Activated CD8-positive, alpha-beta memory T cell treated with anti-CD3 and anti-CD28 coated beads, Interleukin-2, amount 50 U/mL, for 24 hours (primary cell): ENCODE measurements at regions not wholly inside any gene's neighbourhood (a gene's known extent, or its start where the extent isn't known, plus 50 kb on each side); places are given as distances from the start of the nearest gene placed in this dataset.
"Not testable (repeated sequence)": the region's sequence is repeated elsewhere in the genome, so short reads cannot be mapped to it uniquely, and the experiment has no call there.

Source experiments
- DNase-seq: peaks from one replicate; pipeline ENCODE4 v3.0.0-alpha.2; 2020; ENCODE audit errors: extremely low read depth

GRCh38 chr6:21918666-21919065 is 325.1 kb downstream of the SOX4 start:
- DNase-seq: no peak

GRCh38 chr6:21922086-21922485 is 328.5 kb downstream of the SOX4 start:
- DNase-seq: no peak

DNA sequence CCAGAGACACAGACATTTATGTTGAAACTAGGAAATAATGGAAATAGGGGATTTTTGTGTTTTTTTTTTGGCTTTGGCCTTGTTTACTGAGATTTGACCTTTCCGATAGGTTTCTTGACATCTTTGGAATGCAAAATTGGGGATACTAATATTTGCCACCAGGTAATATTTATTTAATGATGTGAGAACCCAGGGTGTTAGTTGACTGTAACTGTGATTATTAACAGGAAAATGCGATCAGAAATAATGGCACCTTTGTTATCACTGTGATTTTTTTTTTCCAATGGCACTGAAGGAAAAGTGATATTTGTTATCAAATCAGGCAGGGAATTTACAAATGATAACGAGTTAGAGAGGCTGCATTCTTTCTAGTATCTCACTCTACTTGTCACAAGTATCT is 330.5 kb downstream of the SOX4 start:
- no peak for DNase-seq

- no peak for DNase-seq
These were observed 335.3 kb downstream of the SOX4 start for GRCh38 chr6:21928827-21929226.

- DNase-seq: no peak
These were observed 338.2 kb downstream of the SOX4 start for GRCh38 chr6:21931641-21932335.

DNA sequence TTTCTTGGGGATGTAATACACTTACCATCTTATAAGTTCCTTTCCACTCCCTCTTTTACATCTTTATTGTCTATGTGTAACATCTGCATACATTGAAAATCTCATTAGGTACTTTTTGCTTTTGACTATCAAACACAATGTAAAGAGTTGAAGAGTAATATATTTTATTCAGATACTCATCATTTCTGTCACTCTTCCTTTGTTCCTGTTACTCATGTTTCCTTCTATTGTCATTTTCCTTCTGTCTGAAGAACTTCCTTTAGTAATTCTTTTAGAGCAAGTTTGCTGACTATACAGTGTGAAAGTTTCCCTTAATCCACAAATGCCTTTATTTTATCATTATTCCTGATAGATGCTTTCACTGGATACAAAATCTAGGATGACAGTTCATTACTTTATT is 339.8 kb downstream of the SOX4 start:
- DNase-seq: no peak

- DNase-seq: no peak
These were observed 341.6 kb downstream of the SOX4 start for GRCh38 chr6:21935142-21935541.

DNA sequence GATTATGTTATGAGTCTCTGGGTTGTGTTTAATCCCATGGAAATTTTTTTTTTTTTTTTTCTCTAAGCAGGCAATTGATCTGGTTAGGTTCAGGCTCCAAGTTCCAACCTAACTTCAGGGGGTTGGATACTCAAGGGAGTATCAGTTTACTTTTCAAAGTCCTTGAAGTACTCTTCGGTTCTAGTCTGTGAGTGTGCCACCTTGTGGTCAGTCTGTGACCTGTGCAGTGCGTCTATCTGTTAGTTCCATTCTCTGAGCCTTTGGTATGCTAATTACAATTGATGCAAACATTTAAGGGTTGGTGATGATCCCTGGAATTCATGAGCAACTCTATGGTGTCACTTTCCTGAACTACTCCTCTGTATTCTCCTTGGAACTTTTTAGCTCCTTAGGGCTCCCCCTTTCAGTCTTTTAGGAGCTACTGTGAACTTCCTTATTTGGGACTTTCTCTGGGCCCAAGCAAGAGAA is 342.0 kb downstream of the SOX4 start:
- DNase-seq: no peak

DNA sequence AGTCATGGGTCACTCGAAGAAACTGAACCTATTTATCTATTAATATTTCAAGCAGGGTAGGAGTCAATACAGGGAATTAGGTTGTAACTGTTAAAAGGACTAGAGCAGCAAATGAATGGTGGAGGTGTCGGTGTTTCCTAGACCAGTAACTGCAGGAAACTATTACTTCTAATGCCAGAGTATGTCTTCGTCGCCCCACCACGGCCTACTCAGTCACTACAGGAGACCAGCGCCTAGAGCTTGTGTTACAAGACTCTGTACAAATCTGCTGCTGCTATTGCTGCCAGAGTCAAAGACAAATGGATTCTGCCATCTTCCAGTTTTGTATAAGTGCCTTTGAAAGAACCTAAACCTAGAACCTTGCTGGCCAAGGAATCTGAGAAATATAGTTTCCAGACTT is 343.9 kb downstream of the SOX4 start:
- no peak for DNase-seq

GRCh38 chr6:21939066-21939465 is 345.5 kb downstream of the SOX4 start:
- DNase-seq: not testable (repeated sequence)

DNA sequence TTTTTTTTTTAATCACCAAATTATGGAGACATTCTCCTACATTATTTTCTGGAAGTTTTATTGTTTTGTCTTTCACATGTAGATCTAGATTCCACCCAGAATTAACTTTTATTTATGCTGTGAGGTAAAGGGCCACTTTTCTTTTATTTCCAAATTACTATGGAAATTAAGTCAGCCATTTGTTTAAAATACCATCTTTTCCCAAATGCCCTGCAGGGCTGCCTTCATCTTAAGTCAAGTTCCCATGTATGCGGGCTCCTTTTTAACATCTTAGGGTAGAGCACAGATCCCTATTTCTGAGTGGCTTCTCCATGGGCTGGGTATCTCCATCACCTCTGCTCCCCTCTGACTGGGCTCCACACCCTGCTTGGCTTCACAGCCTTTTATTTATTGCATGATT is 348.4 kb downstream of the SOX4 start:
- DNase-seq: no peak

DNA sequence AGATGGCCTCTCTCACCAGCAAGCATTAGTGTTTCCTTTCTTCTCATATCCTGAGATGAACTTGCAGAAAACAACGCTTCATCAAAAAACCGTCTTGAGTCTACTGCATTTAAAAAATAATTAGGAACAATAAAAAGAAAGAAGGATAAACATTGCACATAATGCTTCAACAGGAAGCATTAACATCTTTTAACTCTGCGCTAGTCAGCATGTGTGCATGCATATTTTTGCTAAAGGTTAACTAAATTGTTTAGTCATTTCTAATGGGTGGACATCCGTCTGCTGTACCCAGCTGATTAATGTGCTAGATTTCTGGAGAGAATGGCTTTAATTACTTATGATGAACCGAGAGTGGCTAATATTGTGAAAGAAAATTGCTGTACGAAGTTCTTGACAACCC is 349.3 kb downstream of the SOX4 start:
- DNase-seq: no peak

- DNase-seq: no peak
These were observed 350.5 kb downstream of the PRL start for GRCh38 chr6:21946298-21946783.

GRCh38 chr6:21947227-21947626 is 349.6 kb downstream of the PRL start:
- DNase-seq: not testable (repeated sequence)

DNA sequence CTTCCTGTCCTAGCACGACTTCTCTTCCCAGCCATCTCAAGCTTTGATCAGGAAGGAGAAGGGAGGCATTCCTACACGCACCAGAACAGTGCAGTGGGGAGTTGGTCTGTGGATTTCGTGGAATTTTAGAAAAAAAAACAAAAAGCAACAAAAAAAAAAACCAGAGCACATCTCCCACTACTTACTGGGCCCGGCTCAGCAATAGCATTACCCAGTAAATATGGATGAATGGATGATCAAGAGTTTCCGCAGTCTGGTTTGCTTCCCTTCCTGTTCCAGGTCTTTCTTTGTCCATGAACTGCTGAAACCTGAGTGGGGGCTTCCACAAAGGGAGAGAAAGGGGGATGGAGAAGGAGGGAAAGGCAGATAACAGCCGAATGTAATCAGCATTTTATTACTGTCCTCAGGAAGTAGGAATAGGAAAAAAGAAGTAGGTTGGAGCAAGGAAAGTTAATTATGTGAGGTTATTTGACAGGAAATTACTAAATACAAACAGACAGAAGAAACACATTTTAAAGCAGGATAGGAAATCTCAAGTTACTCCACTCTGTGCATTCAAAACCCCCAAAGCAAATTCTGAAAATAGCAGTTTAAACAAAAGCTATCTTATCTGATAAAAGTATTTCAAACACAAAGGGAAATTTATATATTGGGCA is 349.0 kb downstream of the PRL start:
- DNase-seq: no peak

GRCh38 chr6:21949211-21949801 is 347.5 kb downstream of the PRL start:
- DNase-seq: no peak

DNA sequence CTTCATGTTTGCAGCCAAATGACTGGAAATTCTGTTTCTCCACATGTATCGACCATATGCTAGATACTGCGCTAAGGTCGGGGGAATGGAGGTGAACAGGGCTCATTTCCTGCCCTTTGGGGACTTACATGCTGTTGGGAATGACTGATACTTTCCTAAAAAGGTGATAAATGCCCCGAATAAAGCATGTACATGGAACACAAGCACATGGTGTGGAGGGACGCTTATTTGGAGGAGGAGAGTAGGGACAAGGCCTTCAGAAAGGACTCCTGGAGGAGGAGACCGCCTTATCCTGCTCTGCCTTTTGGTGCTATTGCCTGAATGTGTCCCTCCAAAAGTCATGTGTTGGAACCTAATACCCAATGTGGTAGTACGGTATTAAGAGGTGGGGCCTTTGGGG is 344.5 kb downstream of the PRL start:
- no peak for DNase-seq

GRCh38 chr6:21953831-21954801 is 342.7 kb downstream of the PRL start:
- no peak for DNase-seq

DNA sequence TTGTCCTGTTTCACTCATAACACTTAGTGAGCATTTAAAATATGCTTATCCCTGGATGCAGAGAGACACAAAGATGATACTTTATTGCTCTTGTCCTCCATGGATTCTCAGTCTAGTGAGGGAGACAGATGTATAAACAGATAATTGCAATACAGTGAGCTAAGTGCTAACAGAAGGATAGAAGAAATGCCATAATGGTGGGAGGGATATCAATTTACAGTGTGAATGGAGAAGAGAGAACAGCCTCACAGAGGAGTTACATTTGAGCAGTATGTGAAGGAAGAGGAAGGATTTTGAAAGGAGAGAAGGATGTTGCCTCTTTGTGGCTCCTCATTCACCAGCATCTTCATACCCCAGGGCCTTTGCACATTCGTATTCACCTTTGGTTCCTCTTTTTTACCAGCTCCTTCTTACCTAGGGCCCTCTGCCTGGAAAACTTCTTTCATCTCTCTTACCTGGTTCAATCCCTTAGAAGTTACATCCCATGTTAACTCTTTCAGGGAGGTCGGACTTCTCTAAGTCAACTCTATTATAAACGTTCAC is 341.7 kb downstream of the PRL start:
- no peak for DNase-seq

DNA sequence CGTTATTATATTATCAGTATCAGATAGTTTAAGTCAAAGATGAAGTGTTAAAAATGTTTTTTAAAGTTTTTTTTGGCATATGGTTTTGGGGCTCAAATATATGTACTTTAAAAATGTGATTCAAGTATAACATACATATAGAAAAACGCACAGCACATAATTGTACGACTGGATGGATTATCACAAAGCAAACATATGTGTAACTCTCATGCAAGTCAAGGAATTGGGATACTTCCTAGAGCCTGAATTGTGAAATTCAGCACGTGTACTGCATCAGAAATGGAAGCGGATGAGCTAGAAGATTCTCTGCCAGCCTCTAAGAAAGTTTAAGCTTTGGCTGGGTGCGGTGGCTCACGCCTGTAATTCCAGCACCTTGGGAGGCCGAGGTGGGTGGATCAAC is 340.9 kb downstream of the PRL start:
- DNase-seq: no peak

- no peak for DNase-seq
These were observed 338.4 kb downstream of the PRL start for GRCh38 chr6:21958428-21958827.

GRCh38 chr6:21961226-21961625 is 335.6 kb downstream of the PRL start:
- no peak for DNase-seq
